OCI-LY7 (cell line): ENCODE measurements at regions not wholly inside any gene's neighbourhood (a gene's known extent, or its start where the extent isn't known, plus 50 kb on each side); places are given as distances from the start of the nearest gene placed in this dataset.

Source experiments
- CTCF ChIP-seq: fragments of 200-600 bp; sonication (generic); conservative IDR thresholded peaks from 2 replicates; pipeline ENCODE4 v1.5.1; 2014; ENCODE audit warnings: mild to moderate bottlenecking, antibody characterized with exemption, low read length, moderate library complexity, mixed read lengths
- EZH2phosphoT487 ChIP-seq: fragments of 200-600 bp; sonication (generic); IDR thresholded peaks from 2 replicates; pipeline ENCODE4 v1.6.1; 2018; ENCODE audit warnings: low read depth, borderline replicate concordance, mild to moderate bottlenecking, mixed run types, antibody characterized with exemption, low read length, moderate library complexity, mixed read lengths

- TF ChIP-seq CTCF, result no peak
- no peak for TF ChIP-seq EZH2phosphoT487
These were observed 109.1 kb downstream of the COL6A6 start for GRCh38 chr3:130626049-130626448.
